Cardiac septum (tissue), 1 donor: ENCODE measurements at regions not wholly inside any gene's neighbourhood (a gene's known extent, or its start where the extent isn't known, plus 50 kb on each side); places are given as distances from the start of the nearest gene placed in this dataset.

Experiments
- DNase-seq: peaks from one replicate; pipeline ENCODE4 v3.0.0-alpha.2; 2020; ENCODE audit warnings: low spot score
- intact Hi-C: fragments of 100-400 bp; cut with DNase I; formaldehyde crosslinking; loops from one replicate; pipeline ENCODE4 v1.14.0; 2022
- donor health status: DM: no; HTN: no; CAD: no.

DNA sequence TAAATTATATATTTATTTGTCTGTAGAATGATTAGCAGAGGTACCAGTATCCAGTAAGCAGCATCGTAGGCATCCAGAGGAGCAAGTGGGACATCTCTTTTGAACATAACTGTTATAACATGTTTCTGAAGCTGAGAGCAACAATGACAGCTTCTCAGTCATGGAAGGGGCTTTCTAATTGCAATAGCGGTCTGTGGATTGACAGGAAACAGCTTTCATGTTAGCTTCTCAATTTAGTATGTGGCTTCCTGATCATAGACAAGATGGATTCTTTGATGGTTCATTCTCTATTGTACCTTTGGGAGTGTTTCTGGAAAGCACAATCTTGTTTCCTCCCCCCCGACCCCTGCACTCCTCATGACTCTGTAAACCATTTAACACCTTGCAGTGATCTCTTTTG lies 434.6 kb upstream of the GNPDA2 start:
- intact Hi-C loops, result no loop called here
- no peak for DNase-seq

- intact Hi-C loops, result no loop called here
Measured at GRCh38 chr4:45155081-45155777, 428.9 kb upstream of the GNPDA2 start.

GRCh38 chr4:45147866-45148265 lies 421.5 kb upstream of the GNPDA2 start:
- intact Hi-C loops, result no loop called here
- DNase-seq, result no peak

More at GRCh38 chr4:45155081-45155777, 428.9 kb upstream of the GNPDA2 start:
- DNase-seq, result no peak

DNA sequence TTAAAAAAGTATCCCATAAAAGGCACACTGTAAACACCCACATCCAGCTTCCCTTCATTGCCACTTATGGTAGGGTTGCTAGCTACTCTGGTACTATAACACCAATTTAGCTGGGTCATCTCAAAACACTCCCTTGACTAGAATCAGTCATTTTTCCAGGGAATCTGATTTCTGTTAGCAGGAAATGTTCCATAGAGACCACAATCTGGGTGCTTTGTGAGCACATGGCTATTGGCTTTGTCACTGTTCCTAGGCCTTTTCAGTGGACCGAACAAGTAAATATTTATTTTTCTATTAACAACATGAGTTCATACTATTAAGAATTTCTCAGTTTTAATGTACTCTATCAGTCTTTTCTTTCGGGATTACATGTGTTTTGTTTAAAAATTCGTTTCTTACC lies 404.7 kb upstream of the GNPDA2 start:
- DNase-seq, result no peak
- intact Hi-C loops, result no loop called here

- DNase-seq, result no peak
- intact Hi-C loops, result no loop called here
Measured at GRCh38 chr4:45122406-45122805, 396.1 kb upstream of the GNPDA2 start.

GRCh38 chr4:45121426-45121975 lies 395.1 kb upstream of the GNPDA2 start:
- DNase-seq, result no peak
- intact Hi-C loops, result no loop called here

- no peak for DNase-seq
- intact Hi-C loops, result no loop called here
Measured at GRCh38 chr4:45120163-45120562, 393.8 kb upstream of the GNPDA2 start.

DNA sequence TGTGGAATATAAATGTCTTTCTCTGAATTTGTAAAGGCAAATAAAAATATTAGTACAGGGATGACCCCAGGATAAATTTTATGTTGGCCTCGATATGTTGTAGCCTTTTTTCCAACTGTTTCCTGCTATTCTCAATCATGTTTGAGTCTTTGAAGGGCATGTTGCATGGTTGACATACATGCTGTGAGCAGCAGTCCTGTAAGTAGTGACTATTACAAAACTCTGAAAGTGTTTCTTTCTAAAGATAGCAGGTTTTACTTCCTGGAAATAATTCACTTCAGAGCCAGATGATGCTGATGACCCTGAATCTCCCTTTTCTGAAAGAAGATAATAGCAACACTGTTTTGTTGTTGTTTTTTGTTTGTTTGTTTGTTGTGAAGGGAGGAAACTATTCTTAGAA lies 393.0 kb upstream of the GNPDA2 start:
- no peak for DNase-seq
- intact Hi-C loops, result no loop called here

- DNase-seq, result no peak
- intact Hi-C loops, result no loop called here
Measured at GRCh38 chr4:45102716-45103115, 376.4 kb upstream of the GNPDA2 start.

DNA sequence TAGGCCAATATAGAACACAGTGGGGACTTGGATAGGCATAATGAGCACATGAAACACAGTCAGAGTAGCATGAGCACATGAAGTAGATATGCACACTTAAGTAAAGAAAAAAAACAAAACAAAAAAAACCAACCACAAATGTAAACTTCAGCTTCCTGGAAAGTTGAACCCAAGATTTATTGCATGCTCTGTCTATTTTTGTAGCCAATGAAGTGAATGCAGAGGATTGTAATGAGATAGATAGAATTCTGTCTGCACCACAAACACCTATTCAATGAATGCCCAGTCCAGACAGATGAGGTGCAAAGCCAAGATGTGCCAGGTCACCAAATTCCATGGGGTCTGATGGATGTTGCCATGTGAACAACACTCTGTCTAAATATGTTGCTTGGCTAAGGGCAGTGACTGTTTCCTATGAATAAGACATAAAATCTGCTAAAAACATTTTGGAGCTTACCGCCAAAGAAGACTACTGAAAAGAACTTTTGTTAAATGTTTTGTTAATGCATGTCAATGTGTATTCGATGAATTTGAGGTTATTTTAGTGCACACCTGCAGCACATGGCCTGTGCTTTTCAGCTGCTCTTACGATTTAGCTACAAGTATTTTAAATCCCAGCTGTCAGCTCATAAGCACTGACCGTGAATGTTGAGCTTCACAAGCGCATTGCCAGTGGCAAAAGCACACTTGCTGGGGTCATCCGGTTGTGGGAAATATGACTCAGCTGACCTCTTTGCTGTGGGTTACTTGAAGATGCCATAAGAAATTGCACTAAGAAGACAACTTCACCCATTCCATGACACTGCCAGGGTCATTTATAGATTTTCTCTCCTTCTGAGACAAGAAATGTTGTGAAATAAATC lies 374.8 kb upstream of the GNPDA2 start:
- no peak for DNase-seq

GRCh38 chr4:45099471-45099870 lies 373.1 kb upstream of the GNPDA2 start:
- no peak for DNase-seq
- intact Hi-C loops, result no loop called here

More for the DNA sequence above, 374.8 kb upstream of the GNPDA2 start:
- intact Hi-C loops, result no loop called here

DNA sequence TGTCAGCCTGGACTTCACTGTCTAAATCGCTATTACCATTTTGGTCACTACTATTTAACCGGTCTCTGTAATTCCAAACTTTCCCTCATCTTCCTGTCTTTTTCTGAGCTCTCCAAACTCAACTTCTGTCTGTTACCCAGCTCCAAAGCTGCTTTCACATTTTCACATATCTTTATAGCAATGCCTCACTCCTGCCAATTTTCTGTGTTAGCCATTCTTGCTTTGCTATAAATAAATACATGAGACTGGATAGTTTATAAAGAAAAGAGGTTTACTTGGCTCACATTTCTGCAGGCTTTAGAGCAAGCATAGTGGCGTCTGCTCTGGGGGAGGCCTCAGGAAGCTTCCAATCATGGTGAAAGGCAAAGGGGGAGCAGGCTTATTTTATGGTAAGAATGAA lies 368.3 kb upstream of the GNPDA2 start:
- intact Hi-C loops, result no loop called here
- DNase-seq, result no peak

GRCh38 chr4:45082101-45082500 lies 355.7 kb upstream of the GNPDA2 start:
- intact Hi-C loops, result no loop called here

GRCh38 chr4:45079616-45080015 lies 353.3 kb upstream of the GNPDA2 start:
- intact Hi-C loops, result no loop called here
- no peak for DNase-seq

More at GRCh38 chr4:45082101-45082500, 355.7 kb upstream of the GNPDA2 start:
- no peak for DNase-seq

GRCh38 chr4:45078201-45078600 lies 351.8 kb upstream of the GNPDA2 start:
- no peak for DNase-seq
- intact Hi-C loops, result no loop called here

DNA sequence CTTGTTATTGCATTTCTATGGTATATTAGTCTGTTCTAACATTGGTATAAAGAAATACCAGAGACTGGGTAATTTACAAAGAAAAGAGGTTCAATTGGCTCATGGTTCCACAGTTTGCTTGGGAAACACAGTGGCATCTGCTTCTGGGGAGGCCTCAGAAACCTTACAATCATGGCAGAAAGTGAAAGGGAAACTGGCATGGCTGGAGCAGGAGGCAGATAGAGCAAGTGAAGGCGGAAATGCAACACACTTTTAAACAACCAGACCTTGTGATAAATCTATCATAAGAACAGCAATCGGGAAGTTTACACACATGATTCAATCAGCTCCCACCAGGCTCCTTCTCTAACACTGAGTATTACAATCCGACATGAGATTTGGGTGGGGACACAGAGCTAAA lies 346.6 kb upstream of the GNPDA2 start:
- DNase-seq, result no peak
- intact Hi-C loops, result no loop called here

- DNase-seq, result no peak
- intact Hi-C loops, result no loop called here
Measured at GRCh38 chr4:45064741-45065140, 338.4 kb upstream of the GNPDA2 start.

DNA sequence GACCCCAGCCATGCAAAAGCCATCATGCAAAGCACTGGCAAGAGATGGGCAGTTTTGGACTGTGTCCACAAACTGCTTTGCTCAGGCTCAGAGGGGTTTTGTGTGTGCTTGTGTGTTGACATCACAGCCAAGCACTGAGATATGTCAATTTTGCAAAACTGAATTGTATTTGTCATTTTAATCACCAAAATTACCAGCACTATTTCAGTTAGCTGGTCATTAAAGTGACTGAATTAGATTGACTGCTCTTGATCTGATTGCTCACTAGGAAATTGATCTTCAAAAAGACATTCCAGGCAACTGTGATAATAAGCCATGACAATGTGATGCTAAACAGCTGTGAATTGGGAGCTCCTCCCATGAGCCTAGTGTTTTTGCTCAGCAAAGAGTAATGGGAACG lies 337.3 kb upstream of the GNPDA2 start:
- intact Hi-C loops, result no loop called here
- no peak for DNase-seq

DNA sequence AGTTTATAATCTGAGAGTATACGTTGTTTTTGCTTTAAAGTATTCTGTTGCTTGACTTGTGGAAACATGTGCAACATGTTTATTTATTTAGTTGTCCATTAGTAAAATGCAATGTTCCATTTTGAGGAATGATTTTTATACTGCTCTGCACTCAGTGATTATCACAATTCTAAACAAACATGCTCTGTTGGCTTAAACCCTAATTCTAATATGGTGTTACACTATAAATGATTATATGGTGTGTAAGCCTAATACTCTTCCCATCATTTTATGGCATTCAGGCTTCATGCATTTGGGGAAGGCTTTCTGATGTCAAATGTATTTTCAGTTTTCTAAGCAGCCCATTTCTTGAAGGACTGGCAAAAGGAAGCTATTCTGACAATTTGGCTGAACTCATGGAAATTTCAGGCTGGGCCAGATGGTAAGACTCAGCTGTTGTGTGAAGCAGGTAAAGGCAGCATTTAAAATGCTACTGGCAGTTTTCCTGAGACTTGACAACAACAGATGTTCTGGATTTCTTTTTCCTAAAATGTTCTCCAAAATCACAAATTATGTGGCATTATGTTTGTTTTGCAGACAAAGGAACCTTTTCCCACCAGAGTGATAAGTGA lies 336.7 kb upstream of the GNPDA2 start:
- DNase-seq, result no peak
- intact Hi-C loops, result no loop called here

- no peak for DNase-seq
- intact Hi-C loops, result no loop called here
Measured at GRCh38 chr4:45043911-45044310, 317.6 kb upstream of the GNPDA2 start.
